CD4-positive, alpha-beta T cell (primary cell): ENCODE measurements at regions not wholly inside any gene's neighbourhood (a gene's known extent, or its start where the extent isn't known, plus 50 kb on each side); places are given as distances from the start of the nearest gene placed in this dataset.

Experiments used
- ATAC-seq: fragments of 200-7000 bp; cut with Tn5 transposase; one replicate; pipeline ENCODE4 v1.10.0; 2022; ENCODE audit warnings: mild to moderate bottlenecking; ENCODE audit not compliant: poor library complexity
- CTCF ChIA-PET: fragments of 350-600 bp; sonication (Branson Sonifier 250); formaldehyde crosslinking; loops from one replicate; lab custom pipeline; 2021; ENCODE audit warnings: antibody characterized with exemption, inconsistent platforms; lab: Charles Lee
- POLR2A ChIA-PET: fragments of 350-600 bp; sonication (Branson Sonifier 250); formaldehyde crosslinking; loops from one replicate; lab custom pipeline; 2021; ENCODE audit warnings: antibody characterized with exemption, inconsistent platforms; lab: Charles Lee
- DNase-seq, 14 experiments: peaks; one replicate each; pipeline ENCODE4 v3.0.0-alpha.2; 2013 to 2020; ENCODE audit warnings: mixed read lengths in 2 of 14
- H3K27ac ChIP-seq, 2 donors: one replicate each; pipeline versions ENCODE4 v1.5.1 to v1.7.0; 2013; ENCODE audit warnings: low read length in 2 of 2, low read depth in 1 of 2, mild to moderate bottlenecking in 1 of 2
- H3K27me3 ChIP-seq, 2 experiments: 1 replicate in 1 of 2; 2 replicates in 1 of 2; pipeline versions ENCODE4 v1.6.1 to v1.7.0; 2013; ENCODE audit warnings: low read length in 2 of 2, control low read depth in 1 of 2, mild to moderate bottlenecking in 1 of 2, moderate library complexity in 1 of 2; ENCODE audit not compliant: insufficient read depth in 2 of 2, control insufficient read depth in 1 of 2
- H3K36me3 ChIP-seq: one replicate; pipeline ENCODE4 v1.6.1; 2013; ENCODE audit warnings: low read length, control low read depth; ENCODE audit not compliant: insufficient read depth
- H3K4me1 ChIP-seq: one replicate; pipeline ENCODE4 v1.6.1; 2013; ENCODE audit warnings: low read length, control low read depth; ENCODE audit not compliant: insufficient read depth
- H3K4me3 ChIP-seq: one replicate; pipeline ENCODE4 v1.5.1; 2013; ENCODE audit warnings: mild to moderate bottlenecking, low read length, moderate library complexity
- H3K9me3 ChIP-seq, 2 experiments: 1 replicate in 1 of 2; 2 replicates in 1 of 2; pipeline versions ENCODE4 v1.6.1 to v1.7.0; 2013; ENCODE audit warnings: low read length in 2 of 2, mild to moderate bottlenecking in 2 of 2, control low read depth in 1 of 2, moderate library complexity in 1 of 2; ENCODE audit not compliant: control insufficient read depth in 1 of 2, insufficient read depth in 1 of 2
- H3K27ac Mint-ChIP-seq: one replicate; pipeline ENCODE4 v1.8.0; 2020; ENCODE audit warnings: mixed read lengths
- H3K27me3 Mint-ChIP-seq: one replicate; pipeline ENCODE4 v1.8.0; 2021; ENCODE audit warnings: mixed read lengths
- H3K36me3 Mint-ChIP-seq: one replicate; pipeline ENCODE4 v1.8.0; 2021; ENCODE audit warnings: low read depth, mixed read lengths
- H3K4me1 Mint-ChIP-seq: one replicate; pipeline ENCODE4 v1.8.0; 2021; ENCODE audit warnings: low read depth, mixed read lengths
- H3K4me3 Mint-ChIP-seq: one replicate; pipeline ENCODE4 v1.8.0; 2020; ENCODE audit warnings: mild to moderate bottlenecking, mixed read lengths
- H3K9me3 Mint-ChIP-seq: one replicate; pipeline ENCODE4 v1.8.0; 2020; ENCODE audit warnings: mixed read lengths
- intact Hi-C, 2 experiments: fragments of 100-400 bp; cut with DNase I in 1 of 2; cut with micrococcal nuclease in 1 of 2; formaldehyde crosslinking; loops; one replicate each; pipeline versions ENCODE4 v1.15.1 to v1.9.0; 2023 to 2025; cut with DNase I, micrococcal nuclease
- TF ChIP-seq, protein P1 (sequence below): fragments of 200-600 bp; IDR thresholded peaks from one replicate; pipeline ENCODE4 v1.8.0; 2022; ENCODE audit warnings: antibody characterized with exemption, mild to moderate bottlenecking

DNA sequence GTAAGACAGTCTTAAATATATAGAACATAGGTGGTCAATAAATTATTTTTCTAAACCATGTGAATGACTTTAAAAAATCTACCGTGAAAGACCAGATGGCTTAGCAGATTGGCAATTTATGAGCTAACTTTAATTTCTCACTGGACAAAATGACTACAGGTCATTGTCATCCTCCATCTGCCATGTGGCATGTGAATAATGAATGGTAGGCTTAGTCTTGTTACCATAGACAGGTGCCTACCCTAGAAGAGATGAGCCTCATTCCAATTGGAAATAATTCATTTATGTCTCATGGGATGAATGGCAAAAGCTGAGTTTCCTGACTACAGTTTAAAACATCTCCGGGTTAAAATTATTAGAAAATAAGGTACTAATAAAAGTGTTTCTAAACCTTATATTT lies 1043.3 kb downstream of the FAT4 start:
- Mint-ChIP-seq H3K4me1 (no peaks in the 10 kb centered on the region), H3K4me3 (no peak overlapping the region), H3K27ac (no peak overlapping the region), H3K36me3 (no peaks in the 10 kb centered on the region), H3K9me3 (peaks cover 2% of the 10 kb centered on the region), H3K27me3 (no peaks in the 10 kb centered on the region)
- no peaks in the 10 kb centered on the region for H3K27me3 ChIP-seq
- intact Hi-C loops: no loop called here
- H3K27ac ChIP-seq: no peak overlapping the region
- no peak for DNase-seq
- H3K4me3 ChIP-seq: no peak overlapping the region
- ChIA-PET CTCF (no interaction called here), POLR2A (no interaction called here)
- no peaks in the 10 kb centered on the region for H3K4me1 ChIP-seq
- no peaks in the 10 kb centered on the region for H3K9me3 ChIP-seq
- no peaks in the 10 kb centered on the region for H3K36me3 ChIP-seq
- TF ChIP-seq, protein P1, sequence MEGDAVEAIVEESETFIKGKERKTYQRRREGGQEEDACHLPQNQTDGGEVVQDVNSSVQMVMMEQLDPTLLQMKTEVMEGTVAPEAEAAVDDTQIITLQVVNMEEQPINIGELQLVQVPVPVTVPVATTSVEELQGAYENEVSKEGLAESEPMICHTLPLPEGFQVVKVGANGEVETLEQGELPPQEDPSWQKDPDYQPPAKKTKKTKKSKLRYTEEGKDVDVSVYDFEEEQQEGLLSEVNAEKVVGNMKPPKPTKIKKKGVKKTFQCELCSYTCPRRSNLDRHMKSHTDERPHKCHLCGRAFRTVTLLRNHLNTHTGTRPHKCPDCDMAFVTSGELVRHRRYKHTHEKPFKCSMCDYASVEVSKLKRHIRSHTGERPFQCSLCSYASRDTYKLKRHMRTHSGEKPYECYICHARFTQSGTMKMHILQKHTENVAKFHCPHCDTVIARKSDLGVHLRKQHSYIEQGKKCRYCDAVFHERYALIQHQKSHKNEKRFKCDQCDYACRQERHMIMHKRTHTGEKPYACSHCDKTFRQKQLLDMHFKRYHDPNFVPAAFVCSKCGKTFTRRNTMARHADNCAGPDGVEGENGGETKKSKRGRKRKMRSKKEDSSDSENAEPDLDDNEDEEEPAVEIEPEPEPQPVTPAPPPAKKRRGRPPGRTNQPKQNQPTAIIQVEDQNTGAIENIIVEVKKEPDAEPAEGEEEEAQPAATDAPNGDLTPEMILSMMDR: no peak
- no peak for ATAC-seq

DNA sequence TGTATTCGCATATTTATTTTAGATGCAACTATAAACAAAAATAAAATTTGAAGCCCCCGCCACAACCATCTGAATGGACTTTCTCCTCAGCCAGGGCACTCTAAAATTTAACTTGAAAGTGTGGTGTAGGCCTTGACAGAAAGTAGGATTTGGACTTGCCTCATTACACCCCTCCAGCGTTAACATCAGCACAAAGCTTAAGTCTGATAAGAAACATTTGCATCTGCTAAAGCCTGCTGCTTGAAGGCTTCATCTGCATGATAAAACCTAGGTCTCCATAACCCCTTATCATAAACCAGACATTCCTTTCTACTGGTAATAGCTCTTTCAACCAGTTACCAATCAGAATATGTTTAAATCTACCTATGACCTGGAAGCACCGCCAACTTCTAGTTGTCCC lies 1046.5 kb downstream of the FAT4 start:
- H3K4me1 ChIP-seq: no peaks in the 10 kb centered on the region
- no peak overlapping the region for H3K27ac Mint-ChIP-seq

DNA sequence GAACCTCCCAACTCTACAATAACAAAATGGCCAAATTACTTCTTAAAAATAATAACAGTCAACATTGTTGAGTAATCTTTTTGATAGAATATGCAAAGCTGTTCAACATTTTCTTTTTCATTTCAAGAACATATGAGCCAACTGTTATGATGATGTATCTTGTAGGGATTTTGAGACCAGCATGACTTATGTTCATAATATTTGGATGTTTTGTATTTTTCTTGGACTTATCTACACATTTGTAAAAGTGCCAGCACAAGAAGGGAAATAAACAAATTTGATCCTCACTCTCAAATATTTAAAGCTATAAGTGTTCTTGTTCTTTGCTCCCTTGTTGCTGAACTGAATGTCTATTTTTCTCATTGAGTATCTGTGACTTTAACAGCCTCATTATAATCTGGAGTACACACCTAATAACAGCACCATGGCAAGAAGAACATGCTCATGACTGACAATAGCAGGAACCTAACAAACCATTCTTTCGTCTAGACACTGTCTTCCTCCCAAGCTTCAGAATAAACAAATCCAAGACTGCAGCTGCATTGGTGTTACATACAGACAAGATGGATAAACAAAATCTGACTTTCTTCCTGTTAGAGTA lies 1049.7 kb downstream of the FAT4 start:
- Mint-ChIP-seq H3K27ac (no peak overlapping the region), H3K4me3 (no peak overlapping the region), H3K27me3 (no peaks in the 10 kb centered on the region), H3K9me3 (peaks cover 10% of the 10 kb centered on the region), H3K36me3 (no peaks in the 10 kb centered on the region), H3K4me1 (no peaks in the 10 kb centered on the region)
- peaks cover 0 to 4% of the 10 kb centered on the region in 2 experiments for H3K9me3 ChIP-seq
- no peaks in the 10 kb centered on the region for H3K36me3 ChIP-seq
- no peaks in the 10 kb centered on the region for H3K27me3 ChIP-seq
- intact Hi-C loops: no loop called here
- ATAC-seq: no peak
- TF ChIP-seq, protein P1: no peak
- ChIA-PET CTCF (no interaction called here), POLR2A (no interaction called here)
- no peak overlapping the region for H3K4me3 ChIP-seq
- H3K27ac ChIP-seq: no peak overlapping the region
- DNase-seq: no peak
- no peaks in the 10 kb centered on the region for H3K4me1 ChIP-seq

More for the DNA sequence above, 1046.5 kb downstream of the FAT4 start:
- CTCF ChIA-PET: no interaction called here
- H3K4me1 Mint-ChIP-seq: no peaks in the 10 kb centered on the region
- no peak overlapping the region for H3K4me3 Mint-ChIP-seq
- Histone ChIP-seq H3K36me3 (no peaks in the 10 kb centered on the region), H3K9me3 (peaks cover 0 to 4% of the 10 kb centered on the region in 2 experiments), H3K4me3 (no peak overlapping the region), H3K27me3 (no peaks in the 10 kb centered on the region), H3K27ac (no peak overlapping the region)
- TF ChIP-seq, protein P1: no peak
- H3K9me3 Mint-ChIP-seq: peaks cover 7% of the 10 kb centered on the region
- no peaks in the 10 kb centered on the region for H3K27me3 Mint-ChIP-seq
- ATAC-seq: no peak
- H3K36me3 Mint-ChIP-seq: no peaks in the 10 kb centered on the region
- intact Hi-C loops: no loop called here
- no peak for DNase-seq
- POLR2A ChIA-PET: no interaction called here
